Natural killer cell treated with Interleukin-12 subunit alpha and Interleukin-12 subunit beta and Interleukin-15 and Interleukin-18, amount 100 ng/mL, for 72 hours (primary cell): ENCODE measurements at regions not wholly inside any gene's neighbourhood (a gene's known extent, or its start where the extent isn't known, plus 50 kb on each side); places are given as distances from the start of the nearest gene placed in this dataset.
A peak's percentile ranks its signal among the peaks of the same experiment; 100 is the strongest.

Experiments
- ATAC-seq, 2 donors: fragments of 150-1000 bp; cut with Tn5 transposase in 1 of 2; sonication (Bioruptor Pico), chemical (Tn5 transposase) in 1 of 2; 2 replicates each; pipeline ENCODE4 v1.10.0; 2021
- DNase-seq: peaks from one replicate; pipeline ENCODE4 v3.0.0; 2022; ENCODE audit warnings: low spot score
- H3K27ac Mint-ChIP-seq, 2 donors: 1 replicate in 1 of 2; 2 replicates in 1 of 2; pipeline ENCODE4 v1.8.0; 2022; ENCODE audit warnings: mixed read lengths in 2 of 2, mild to moderate bottlenecking in 1 of 2, moderate library complexity in 1 of 2
- H3K27me3 Mint-ChIP-seq, 2 donors: 1 replicate in 1 of 2; 2 replicates in 1 of 2; pipeline ENCODE4 v1.8.0; 2022; ENCODE audit warnings: mixed read lengths in 2 of 2
- H3K36me3 Mint-ChIP-seq: one replicate; pipeline ENCODE4 v1.8.0; 2022; ENCODE audit warnings: mixed read lengths
- H3K4me1 Mint-ChIP-seq, 2 donors: 1 replicate in 1 of 2; 2 replicates in 1 of 2; pipeline ENCODE4 v1.8.0; 2022; ENCODE audit warnings: low read depth in 2 of 2, mixed read lengths in 2 of 2, mild to moderate bottlenecking in 1 of 2
- H3K4me3 Mint-ChIP-seq: one replicate; pipeline ENCODE4 v1.8.0; 2022; ENCODE audit warnings: mixed read lengths
- H3K9me3 Mint-ChIP-seq: 2 replicates; pipeline ENCODE4 v1.8.0; 2022; ENCODE audit warnings: mixed read lengths

GRCh38 chr10:130983749-130984148 lies 327.8 kb downstream of the TCERG1L start:
- Mint-ChIP-seq H3K9me3 (peaks cover 5% of the 10 kb centered on the region), H3K27ac (no peak overlapping the region), H3K4me1 (no peaks in the 10 kb centered on the region), H3K27me3 (no peaks in the 10 kb centered on the region), H3K4me3 (no peak overlapping the region), H3K36me3 (no peaks in the 10 kb centered on the region)
- ATAC-seq (no peak), DNase-seq (no peak)

DNA sequence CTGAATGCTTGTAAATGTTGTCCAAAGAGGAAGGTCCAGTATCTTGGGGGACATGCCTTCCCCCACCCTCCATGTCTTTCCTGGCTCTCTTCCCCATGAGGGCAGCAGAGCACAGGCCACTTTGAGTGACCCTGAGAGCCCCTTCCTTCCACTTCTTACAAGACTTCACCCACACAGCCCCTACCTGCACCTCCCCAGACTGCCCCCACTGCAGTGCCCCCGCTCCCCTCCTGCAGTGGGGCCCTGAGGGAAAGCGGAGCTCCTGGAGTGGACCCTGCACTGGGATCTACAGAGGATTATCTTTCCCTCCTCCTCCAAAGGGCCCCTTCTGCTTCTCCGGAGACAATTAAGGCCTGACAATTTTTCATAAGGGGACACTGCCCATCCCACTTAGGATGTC lies 326.8 kb downstream of the TCERG1L start:
- DNase-seq (no peak), ATAC-seq (no peak)
- Mint-ChIP-seq H3K9me3 (peaks cover 5% of the 10 kb centered on the region), H3K27ac (no peak overlapping the region), H3K27me3 (no peaks in the 10 kb centered on the region), H3K4me1 (no peaks in the 10 kb centered on the region), H3K36me3 (no peaks in the 10 kb centered on the region), H3K4me3 (no peak overlapping the region)

DNA sequence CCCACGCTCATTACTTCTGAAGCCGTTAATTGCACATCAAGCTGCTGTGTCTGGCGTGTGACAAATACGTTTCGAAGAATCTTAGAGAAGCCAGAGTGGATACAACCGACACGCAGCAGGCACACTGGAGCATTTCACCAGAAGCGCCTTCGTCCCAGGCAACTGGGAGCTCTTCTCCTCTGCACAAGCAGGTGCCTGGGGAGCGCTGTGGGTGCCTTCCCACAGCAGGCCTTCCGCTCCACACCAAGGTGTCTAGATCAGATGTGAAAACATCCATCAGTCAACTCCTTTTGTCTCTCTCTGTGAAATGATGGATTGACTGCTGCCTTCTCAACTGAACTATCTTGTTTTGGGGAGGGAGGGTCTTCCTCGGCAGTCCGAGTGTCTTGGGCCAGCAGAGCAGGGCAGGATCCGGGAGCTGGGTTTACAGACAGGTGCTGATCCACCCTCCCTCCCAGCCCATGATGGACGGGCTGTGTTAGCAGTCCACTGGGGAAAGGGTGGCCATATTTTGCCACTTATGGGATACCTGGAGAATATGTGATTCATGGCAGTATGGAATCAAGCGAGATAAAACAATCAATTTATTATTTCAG lies 326.3 kb downstream of the TCERG1L start:
- H3K4me1 Mint-ChIP-seq, result no peaks in the 10 kb centered on the region
- DNase-seq, result no peak
- peak in 1 of 2 donors; percentile 41 for ATAC-seq
- H3K9me3 Mint-ChIP-seq, result peaks cover 5% of the 10 kb centered on the region
- H3K27me3 Mint-ChIP-seq, result peaks cover 0 to 5% of the 10 kb centered on the region in 2 donors
- H3K4me3 Mint-ChIP-seq, result no peak overlapping the region
- H3K27ac Mint-ChIP-seq, result no peak overlapping the region
- H3K36me3 Mint-ChIP-seq, result no peaks in the 10 kb centered on the region

DNA sequence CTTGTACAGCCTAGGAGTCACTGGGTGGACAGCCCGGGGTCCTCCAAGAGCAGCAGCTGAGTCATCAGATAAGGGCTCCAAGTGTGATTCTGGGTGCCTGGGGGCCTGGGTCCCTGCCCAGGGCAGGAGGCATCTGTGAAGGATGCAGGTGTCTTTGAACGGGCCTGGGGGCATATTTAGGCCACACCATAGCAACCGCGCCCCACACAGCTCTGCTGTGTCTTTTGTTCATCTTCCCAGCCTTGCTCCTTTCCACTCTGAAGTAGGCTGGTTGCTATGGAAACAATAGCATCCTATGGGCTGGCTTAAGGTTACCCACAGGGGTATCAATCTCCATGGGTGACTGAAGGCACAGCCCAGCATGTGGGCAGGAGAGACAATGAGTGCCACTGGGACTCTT lies 324.7 kb downstream of the TCERG1L start:
- DNase-seq, result no peak
- H3K4me1 Mint-ChIP-seq, result no peaks in the 10 kb centered on the region
- ATAC-seq, result no peak

DNA sequence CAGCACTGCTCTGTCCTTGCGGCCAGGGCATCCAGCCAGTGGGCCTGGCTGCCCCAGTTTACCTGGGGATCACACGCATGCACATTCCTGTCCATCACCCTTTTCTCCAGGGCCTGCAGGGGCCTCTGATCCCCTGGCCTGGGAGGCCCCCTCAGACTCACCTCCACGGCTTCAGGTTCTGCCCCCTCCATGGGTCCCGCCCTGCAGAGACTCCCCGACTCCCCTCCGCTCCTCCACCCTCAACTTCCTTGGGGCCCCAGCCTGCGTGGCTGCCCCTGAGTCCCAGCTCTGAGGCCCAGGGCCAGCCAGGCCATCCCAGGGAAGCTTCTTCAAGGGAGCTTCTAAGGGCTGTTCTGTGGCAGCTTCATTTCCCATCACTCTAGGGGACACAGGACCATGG lies 324.1 kb downstream of the TCERG1L start:
- no peak overlapping the region for H3K4me3 Mint-ChIP-seq
- H3K36me3 Mint-ChIP-seq, result no peaks in the 10 kb centered on the region
- ATAC-seq (peak in 1 of 2 donors; percentile 34), DNase-seq (no peak)
- no peaks in the 10 kb centered on the region for H3K4me1 Mint-ChIP-seq
- peaks cover 0 to 7% of the 10 kb centered on the region in 2 donors for H3K27me3 Mint-ChIP-seq
- H3K9me3 Mint-ChIP-seq, result peaks cover 5% of the 10 kb centered on the region
- H3K27ac Mint-ChIP-seq, result no peak overlapping the region

More for the DNA sequence above, 324.7 kb downstream of the TCERG1L start:
- Mint-ChIP-seq H3K4me3 (no peak overlapping the region), H3K36me3 (no peaks in the 10 kb centered on the region), H3K27me3 (peaks cover 0 to 7% of the 10 kb centered on the region in 2 donors), H3K9me3 (peaks cover 5% of the 10 kb centered on the region), H3K27ac (no peak overlapping the region)

GRCh38 chr10:130989670-130990232 lies 321.8 kb downstream of the TCERG1L start:
- H3K27ac Mint-ChIP-seq, result no peak overlapping the region
- H3K36me3 Mint-ChIP-seq, result no peaks in the 10 kb centered on the region
- DNase-seq (no peak), ATAC-seq (peak in 1 of 2 donors; percentile 30)
- H3K4me3 Mint-ChIP-seq, result no peak overlapping the region
- H3K27me3 Mint-ChIP-seq, result peaks cover 0 to 7% of the 10 kb centered on the region in 2 donors
- H3K4me1 Mint-ChIP-seq, result no peaks in the 10 kb centered on the region
- H3K9me3 Mint-ChIP-seq, result no peaks in the 10 kb centered on the region

- DNase-seq (no peak), ATAC-seq (no peak)
- Mint-ChIP-seq H3K27ac (no peak overlapping the region), H3K4me3 (no peak overlapping the region), H3K9me3 (no peaks in the 10 kb centered on the region), H3K36me3 (no peaks in the 10 kb centered on the region), H3K27me3 (peaks cover 0 to 7% of the 10 kb centered on the region in 2 donors), H3K4me1 (no peaks in the 10 kb centered on the region)
Observed at GRCh38 chr10:130990486-130990885, 321.0 kb downstream of the TCERG1L start.

- Mint-ChIP-seq H3K27me3 (peaks cover 4 to 7% of the 10 kb centered on the region in 2 donors), H3K9me3 (peaks cover 3% of the 10 kb centered on the region), H3K4me3 (no peak overlapping the region), H3K36me3 (no peaks in the 10 kb centered on the region), H3K4me1 (no peaks in the 10 kb centered on the region), H3K27ac (no peak overlapping the region)
- peak in 1 of 2 donors; percentile 25 for ATAC-seq
- DNase-seq, result no peak
Observed at GRCh38 chr10:130992802-130993523, 318.6 kb downstream of the TCERG1L start.

DNA sequence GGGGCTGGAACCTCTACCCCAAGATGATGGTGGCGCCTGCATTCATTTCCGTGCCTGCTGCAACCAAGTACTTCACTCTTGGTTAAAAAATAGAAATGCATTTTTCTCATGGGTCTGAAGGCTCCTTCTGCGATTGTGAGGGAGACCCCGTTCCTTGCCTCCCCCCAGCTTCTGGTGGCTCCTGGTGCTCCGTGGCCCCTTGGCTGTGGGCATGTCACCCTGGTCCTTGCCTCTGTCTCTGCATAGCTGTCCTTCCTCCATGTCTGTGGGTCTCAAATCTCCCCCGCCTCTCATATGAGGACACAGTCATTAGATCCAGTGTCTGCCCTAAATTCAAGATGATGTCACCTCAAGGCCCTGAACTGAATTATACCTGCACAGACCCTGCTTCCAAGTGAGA lies 317.9 kb downstream of the TCERG1L start:
- DNase-seq (no peak), ATAC-seq (no peak)
- no peaks in the 10 kb centered on the region for H3K4me1 Mint-ChIP-seq
- no peaks in the 10 kb centered on the region for H3K36me3 Mint-ChIP-seq
- H3K27me3 Mint-ChIP-seq, result peaks cover 4 to 7% of the 10 kb centered on the region in 2 donors
- H3K4me3 Mint-ChIP-seq, result no peak overlapping the region
- H3K27ac Mint-ChIP-seq, result no peak overlapping the region
- H3K9me3 Mint-ChIP-seq, result peaks cover 3% of the 10 kb centered on the region

GRCh38 chr10:130994191-130994590 lies 317.3 kb downstream of the TCERG1L start:
- H3K4me3 Mint-ChIP-seq, result no peak overlapping the region
- H3K36me3 Mint-ChIP-seq, result no peaks in the 10 kb centered on the region
- no peak for ATAC-seq
- no peaks in the 10 kb centered on the region for H3K4me1 Mint-ChIP-seq
- no peak for DNase-seq
- peaks cover 4 to 7% of the 10 kb centered on the region in 2 donors for H3K27me3 Mint-ChIP-seq
- peaks cover 3% of the 10 kb centered on the region for H3K9me3 Mint-ChIP-seq
- no peak overlapping the region for H3K27ac Mint-ChIP-seq

GRCh38 chr10:130994845-130995244 lies 316.7 kb downstream of the TCERG1L start:
- Mint-ChIP-seq H3K27me3 (peaks cover 4 to 6% of the 10 kb centered on the region in 2 donors), H3K36me3 (no peaks in the 10 kb centered on the region), H3K9me3 (peaks cover 3% of the 10 kb centered on the region), H3K27ac (no peak overlapping the region), H3K4me3 (no peak overlapping the region), H3K4me1 (no peaks in the 10 kb centered on the region)
- ATAC-seq (no peak), DNase-seq (no peak)

GRCh38 chr10:130997267-130998045 lies 314.1 kb downstream of the TCERG1L start:
- peaks cover 3% of the 10 kb centered on the region for H3K9me3 Mint-ChIP-seq
- no peak overlapping the region for H3K27ac Mint-ChIP-seq
- no peaks in the 10 kb centered on the region for H3K4me1 Mint-ChIP-seq
- DNase-seq, result no peak
- no peaks in the 10 kb centered on the region for H3K36me3 Mint-ChIP-seq
- peaks cover 4 to 9% of the 10 kb centered on the region in 2 donors for H3K27me3 Mint-ChIP-seq
- no peak for ATAC-seq
- no peak overlapping the region for H3K4me3 Mint-ChIP-seq

GRCh38 chr10:130998046-130998435 lies 313.5 kb downstream of the TCERG1L start:
- peaks cover 3% of the 10 kb centered on the region for H3K9me3 Mint-ChIP-seq
- no peaks in the 10 kb centered on the region for H3K4me1 Mint-ChIP-seq
- ATAC-seq (no peak), DNase-seq (no peak)
- no peak overlapping the region for H3K27ac Mint-ChIP-seq
- no peak overlapping the region for H3K4me3 Mint-ChIP-seq
- H3K27me3 Mint-ChIP-seq, result peaks cover 4 to 9% of the 10 kb centered on the region in 2 donors
- H3K36me3 Mint-ChIP-seq, result no peaks in the 10 kb centered on the region

DNA sequence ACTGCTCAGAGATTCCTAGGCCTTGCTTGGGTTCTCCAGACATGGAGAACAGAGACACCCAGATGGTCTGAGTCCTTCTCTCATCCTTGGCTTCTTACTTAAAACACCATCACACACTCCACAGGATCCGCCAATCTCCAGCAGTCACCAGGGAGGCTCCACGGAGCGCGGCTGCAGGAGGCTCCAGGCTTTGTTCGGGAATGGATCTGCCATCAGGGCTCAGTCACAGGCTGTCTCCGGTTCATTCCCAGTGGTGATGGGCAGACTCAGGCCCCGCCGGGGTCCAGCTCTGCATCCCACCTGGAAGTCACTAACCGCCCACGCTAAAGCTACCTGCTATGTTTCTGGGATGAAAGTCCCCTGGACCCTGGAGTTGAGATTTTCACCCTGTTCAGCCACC lies 312.9 kb downstream of the TCERG1L start:
- no peak for ATAC-seq
- H3K4me3 Mint-ChIP-seq, result no peak overlapping the region
- H3K27ac Mint-ChIP-seq, result no peak overlapping the region
- DNase-seq, result no peak
- no peaks in the 10 kb centered on the region for H3K4me1 Mint-ChIP-seq
- H3K36me3 Mint-ChIP-seq, result no peaks in the 10 kb centered on the region
- H3K27me3 Mint-ChIP-seq, result peaks cover 4 to 9% of the 10 kb centered on the region in 2 donors
- peaks cover 3% of the 10 kb centered on the region for H3K9me3 Mint-ChIP-seq
